IMR-90 (cell line): ENCODE measurements at regions not wholly inside any gene's neighbourhood (a gene's known extent, or its start where the extent isn't known, plus 50 kb on each side); places are given as distances from the start of the nearest gene placed in this dataset.

ENCODE experiments used
- ATAC-seq: fragments of 200-7000 bp; cut with Tn5 transposase; 2 replicates; pipeline ENCODE4 v1.9.1; 2020; ENCODE audit warnings: low read depth, mild to moderate bottlenecking, moderate library complexity
- BruUV-seq: library from RNA; stranded (reverse); fragments of 400-500 nt; replicated peaks from 2 replicates; lab custom pipeline; 2021; lab: Mats Ljungman, UMichigan
- CTCF ChIA-PET: fragments of 300-600 bp; formaldehyde crosslinking; extraction: SDS; loops from one replicate; lab custom pipeline; 2021; ENCODE audit warnings: antibody characterized with exemption; lab: Yijun Ruan, JAX
- POLR2A ChIA-PET: fragments of 300-600 bp; sonication (Branson Sonifier 250); formaldehyde crosslinking; loops from one replicate; lab custom pipeline; 2022; ENCODE audit warnings: antibody characterized with exemption; ENCODE audit not compliant: unreplicated experiment; lab: Charles Lee
- DNase-seq: peaks from one replicate; pipeline ENCODE4 v3.0.0; 2013
- H2AFZ ChIP-seq: replicated peaks from 2 replicates; pipeline ENCODE3; 2013; ENCODE audit warnings: low read length, mild to moderate bottlenecking; ENCODE audit not compliant: poor library complexity
- H2AK5ac ChIP-seq: 2 replicates; pipeline ENCODE4 v1.6.1; 2013; ENCODE audit warnings: low read depth, low read length, inconsistent platforms
- H2AK9ac ChIP-seq: replicated peaks from 2 replicates; pipeline ENCODE3; 2013; ENCODE audit warnings: mild to moderate bottlenecking, low read depth, low read length, moderate library complexity; ENCODE audit not compliant: poor library complexity
- H2BK120ac ChIP-seq: 2 replicates; pipeline ENCODE4 v1.6.1; 2013; ENCODE audit warnings: low read depth, low read length, inconsistent platforms
- H2BK15ac ChIP-seq: 3 replicates; pipeline ENCODE4 v1.6.1; 2013; ENCODE audit warnings: low read depth, low read length, inconsistent platforms
- H2BK20ac ChIP-seq: 2 replicates; pipeline ENCODE4 v1.6.1; 2013; ENCODE audit warnings: low read depth, mild to moderate bottlenecking, inconsistent platforms, low read length, moderate library complexity
- H2BK5ac ChIP-seq: 2 replicates; pipeline ENCODE4 v1.6.1; 2013; ENCODE audit warnings: mild to moderate bottlenecking, low read depth, low read length, inconsistent platforms; ENCODE audit not compliant: poor library complexity, severe bottlenecking
- H3K14ac ChIP-seq: replicated peaks from 2 replicates; pipeline ENCODE4 v1.6.1; 2013; ENCODE audit warnings: low read depth, low read length, inconsistent platforms
- H3K18ac ChIP-seq: 2 replicates; pipeline ENCODE4 v1.6.1; 2013; ENCODE audit warnings: low read depth, low read length, control low read depth
- H3K23ac ChIP-seq: 2 replicates; pipeline ENCODE4 v1.6.1; 2013; ENCODE audit warnings: low read depth, low read length, inconsistent platforms
- H3K27ac ChIP-seq: 2 replicates; pipeline ENCODE4 v1.5.1; 2013; ENCODE audit warnings: mild to moderate bottlenecking, control low read depth, low read length; ENCODE audit not compliant: insufficient read depth
- H3K27me3 ChIP-seq: 2 replicates; pipeline ENCODE4 v1.6.1; 2013; ENCODE audit warnings: low read length; ENCODE audit not compliant: control insufficient read depth, insufficient read depth
- H3K36me3 ChIP-seq: 2 replicates; pipeline ENCODE4 v1.6.1; 2013; ENCODE audit warnings: low read length, mixed read lengths; ENCODE audit not compliant: control insufficient read depth, insufficient read depth
- H3K4ac ChIP-seq: 2 replicates; pipeline ENCODE4 v1.6.1; 2013; ENCODE audit warnings: low read depth, low read length, inconsistent platforms
- H3K4me1 ChIP-seq: 2 replicates; pipeline ENCODE4 v1.6.1; 2013; ENCODE audit warnings: low read length, mixed read lengths; ENCODE audit not compliant: control insufficient read depth, insufficient read depth
- H3K4me2 ChIP-seq: 2 replicates; pipeline ENCODE4 v1.6.1; 2013; ENCODE audit warnings: low read depth, mild to moderate bottlenecking, control low read depth, low read length, moderate library complexity
- H3K4me3 ChIP-seq: 2 replicates; pipeline ENCODE4 v1.5.1; 2013; ENCODE audit warnings: low read depth, mild to moderate bottlenecking, control low read depth, low read length, moderate library complexity; ENCODE audit not compliant: insufficient read depth
- H3K56ac ChIP-seq: 2 replicates; pipeline ENCODE4 v1.6.1; 2013; ENCODE audit warnings: low read length, inconsistent platforms; ENCODE audit not compliant: insufficient read depth; ENCODE audit errors: extremely low read depth
- H3K79me1 ChIP-seq, 2 experiments: 2 replicates each; pipeline ENCODE4 v1.6.1; 2013; ENCODE audit warnings: low read length in 2 of 2, inconsistent platforms in 1 of 2, low read depth in 1 of 2
- H3K9ac ChIP-seq: 2 replicates; pipeline ENCODE4 v1.6.1; 2013; ENCODE audit warnings: low read depth, low read length, control low read depth
- H3K9me1 ChIP-seq: 2 replicates; pipeline ENCODE4 v1.6.1; 2013; ENCODE audit warnings: low read length, inconsistent platforms; ENCODE audit not compliant: insufficient read depth
- H3K9me3 ChIP-seq: 2 replicates; pipeline ENCODE4 v1.6.1; 2013; ENCODE audit warnings: low read length; ENCODE audit not compliant: control insufficient read depth, insufficient read depth
- H4K20me1 ChIP-seq: 2 replicates; pipeline ENCODE4 v1.6.1; 2013; ENCODE audit warnings: low read length, inconsistent platforms; ENCODE audit not compliant: insufficient read depth
- H4K5ac ChIP-seq: 2 replicates; pipeline ENCODE4 v1.6.1; 2013; ENCODE audit warnings: mild to moderate bottlenecking, low read depth, low read length, control low read depth
- H4K8ac ChIP-seq, 2 experiments: 2 replicates each; pipeline ENCODE4 v1.6.1; 2013; ENCODE audit warnings: low read depth in 2 of 2, low read length in 2 of 2, control low read depth in 1 of 2, inconsistent platforms in 1 of 2
- H4K91ac ChIP-seq: 2 replicates; pipeline ENCODE4 v1.6.1; 2013; ENCODE audit warnings: low read depth, low read length, inconsistent platforms; ENCODE audit not compliant: insufficient read depth
- BHLHE40 ChIP-seq: fragments of 150-350 bp; IDR thresholded peaks from 2 replicates; pipeline ENCODE4 v1.6.1; 2016; ENCODE audit warnings: mild to moderate bottlenecking, low read depth, low read length
- CEBPB ChIP-seq: IDR thresholded peaks from 2 replicates; pipeline ENCODE4 v1.6.1; 2012; ENCODE audit warnings: low read depth, low read length, improper control_type of control experiment
- CHD1 ChIP-seq: IDR thresholded peaks from 2 replicates; pipeline ENCODE4 v1.6.1; 2012; ENCODE audit warnings: low read depth, low read length, improper control_type of control experiment
- FOS ChIP-seq: fragments of 150-350 bp; IDR thresholded peaks from 2 replicates; pipeline ENCODE4 v1.6.1; 2016; ENCODE audit warnings: low read depth, low read length
- MAFK ChIP-seq: IDR thresholded peaks from 2 replicates; pipeline ENCODE4 v1.6.1; 2012; ENCODE audit warnings: low read depth, low read length, improper control_type of control experiment
- MAZ ChIP-seq: IDR thresholded peaks from 2 replicates; pipeline ENCODE4 v1.6.1; 2012; ENCODE audit warnings: low read depth, mild to moderate bottlenecking, low read length, improper control_type of control experiment, moderate library complexity, borderline replicate concordance
- MXI1 ChIP-seq: IDR thresholded peaks from 2 replicates; pipeline ENCODE4 v1.6.1; 2012; ENCODE audit warnings: low read depth, mild to moderate bottlenecking, low read length, moderate library complexity, borderline replicate concordance
- NFE2L2 ChIP-seq: fragments of 150-350 bp; IDR thresholded peaks from 2 replicates; pipeline ENCODE4 v1.6.1; 2016; ENCODE audit warnings: low read depth, mild to moderate bottlenecking, low read length
- POLR2A ChIP-seq: IDR thresholded peaks from 2 replicates; pipeline ENCODE4 v1.6.1; 2012; ENCODE audit warnings: mild to moderate bottlenecking, low read depth, low read length
- RAD21 ChIP-seq: IDR thresholded peaks from 2 replicates; pipeline ENCODE4 v1.6.1; 2012; ENCODE audit warnings: low read length, improper control_type of control experiment
- RCOR1 ChIP-seq: IDR thresholded peaks from 2 replicates; pipeline ENCODE4 v1.6.1; 2012; ENCODE audit warnings: mild to moderate bottlenecking, low read length, improper control_type of control experiment; ENCODE audit not compliant: insufficient replicate concordance
- RFX5 ChIP-seq: IDR thresholded peaks from 2 replicates; pipeline ENCODE4 v1.8.0; 2012; ENCODE audit warnings: low read depth, mild to moderate bottlenecking, low read length, moderate library complexity
- SMC3 ChIP-seq: fragments of 150-350 bp; IDR thresholded peaks from 2 replicates; pipeline ENCODE4 v1.6.1; 2016; ENCODE audit warnings: low read depth, mild to moderate bottlenecking, antibody characterized with exemption, low read length, moderate library complexity
- USF2 ChIP-seq: fragments of 150-350 bp; IDR thresholded peaks from 2 replicates; pipeline ENCODE4 v1.6.1; 2017; ENCODE audit warnings: mild to moderate bottlenecking, antibody characterized with exemption, low read length, low read depth
- WGBS, 2 experiments: methylation state at CpG; one replicate each; pipeline versions ENCODE4 v1.1.5 to v1.1.7; 2013; ENCODE audit warnings: missing lambda C conversion rate in 2 of 2; ENCODE audit not compliant: insufficient read length in 1 of 2; ENCODE audit errors: extremely low coverage in 2 of 2; 5-methylcytosine and 5-hydroxymethylcytosine counted together
- dilution Hi-C: fragments of 300-500 bp; cut with HindIII; formaldehyde crosslinking; loops from one replicate; pipeline ENCODE4 v1.14.3; 2018; ENCODE audit warnings: low sequenced_read_pairs; ENCODE audit not compliant: unreplicated experiment
- in situ Hi-C: fragments of 300-500 bp; cut with MboI; formaldehyde crosslinking; loops from 3 replicates; pipeline ENCODE4 v1.14.3; 2019; ENCODE audit warnings: low sequenced_read_pairs, inconsistent platforms, mixed read lengths
- intact Hi-C: fragments of 100-400 bp; cut with micrococcal nuclease; formaldehyde crosslinking; loops from 2 replicates; pipeline ENCODE4 v1.10.0; 2022
- TF ChIP-seq, protein P1 (sequence below): fragments of 150-350 bp; IDR thresholded peaks from 2 replicates; pipeline ENCODE4 v1.6.1; 2016; ENCODE audit warnings: low read depth, mild to moderate bottlenecking, low read length, moderate library complexity, borderline replicate concordance
- TF ChIP-seq, protein P2 (sequence below): conservative IDR thresholded peaks from 2 replicates; pipeline ENCODE4 v1.5.1; 2012; ENCODE audit warnings: mild to moderate bottlenecking, low read depth, low read length, improper control_type of control experiment

DNA sequence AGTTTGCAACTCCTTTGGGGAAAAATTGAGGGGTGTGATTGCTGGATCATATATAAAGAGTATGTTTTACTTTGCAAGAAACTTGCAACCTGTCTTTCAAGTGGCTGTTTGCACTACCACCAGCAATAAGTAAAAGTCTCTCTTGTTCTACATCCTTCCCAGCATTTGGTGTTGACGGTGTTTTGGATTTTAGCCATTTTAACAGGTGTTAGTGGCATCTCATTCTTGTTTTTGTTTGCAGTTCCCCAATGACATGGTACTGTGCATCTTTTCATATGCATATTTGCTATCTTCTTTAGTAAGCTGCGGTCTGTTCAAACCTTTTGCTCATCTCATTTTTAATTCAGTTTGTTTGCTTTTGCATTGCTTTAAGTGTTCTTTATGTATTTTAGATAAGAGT is 535.5 kb downstream of the LRRIQ3 start:
- ChIA-PET POLR2A (no interaction called here), CTCF (no interaction called here)
- H2AK9ac ChIP-seq: no peak overlapping the region
- no peak overlapping the region for H3K56ac ChIP-seq
- H4K91ac ChIP-seq: no peak overlapping the region
- no peak overlapping the region for H3K9ac ChIP-seq
- WGBS, 2 experiments: no CpG with 5 or more reads among the region's 2 CpGs
- H2BK5ac ChIP-seq: no peak overlapping the region
- H3K4me1 ChIP-seq: no peaks in the 10 kb centered on the region
- no peak overlapping the region for H3K23ac ChIP-seq
- H3K9me1 ChIP-seq: no peaks in the 10 kb centered on the region
- no peaks in the 10 kb centered on the region for H3K27me3 ChIP-seq
- no peak overlapping the region for H3K4ac ChIP-seq
- peaks cover 2% of the 10 kb centered on the region; the same call in 1 of the 2 replicates for H3K9me3 ChIP-seq
- no peak overlapping the region for H4K5ac ChIP-seq
- no peak overlapping the region for H4K8ac ChIP-seq
- DNase-seq (no peak), ATAC-seq (no peak)
- no peak overlapping the region for H3K14ac ChIP-seq
- H2BK15ac ChIP-seq: no peak overlapping the region
- TF ChIP-seq BHLHE40 (no peak), RAD21 (no peak), MAZ (no peak), POLR2A (no peak), CEBPB (no peak), FOS (no peak), CHD1 (no peak), RCOR1 (no peak), RFX5 (no peak), USF2 (no peak), MXI1 (no peak), SMC3 (no peak), MAFK (no peak), NFE2L2 (no peak)
- TF ChIP-seq, protein P1, sequence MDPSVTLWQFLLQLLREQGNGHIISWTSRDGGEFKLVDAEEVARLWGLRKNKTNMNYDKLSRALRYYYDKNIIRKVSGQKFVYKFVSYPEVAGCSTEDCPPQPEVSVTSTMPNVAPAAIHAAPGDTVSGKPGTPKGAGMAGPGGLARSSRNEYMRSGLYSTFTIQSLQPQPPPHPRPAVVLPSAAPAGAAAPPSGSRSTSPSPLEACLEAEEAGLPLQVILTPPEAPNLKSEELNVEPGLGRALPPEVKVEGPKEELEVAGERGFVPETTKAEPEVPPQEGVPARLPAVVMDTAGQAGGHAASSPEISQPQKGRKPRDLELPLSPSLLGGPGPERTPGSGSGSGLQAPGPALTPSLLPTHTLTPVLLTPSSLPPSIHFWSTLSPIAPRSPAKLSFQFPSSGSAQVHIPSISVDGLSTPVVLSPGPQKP: no peak
- TF ChIP-seq, protein P2, sequence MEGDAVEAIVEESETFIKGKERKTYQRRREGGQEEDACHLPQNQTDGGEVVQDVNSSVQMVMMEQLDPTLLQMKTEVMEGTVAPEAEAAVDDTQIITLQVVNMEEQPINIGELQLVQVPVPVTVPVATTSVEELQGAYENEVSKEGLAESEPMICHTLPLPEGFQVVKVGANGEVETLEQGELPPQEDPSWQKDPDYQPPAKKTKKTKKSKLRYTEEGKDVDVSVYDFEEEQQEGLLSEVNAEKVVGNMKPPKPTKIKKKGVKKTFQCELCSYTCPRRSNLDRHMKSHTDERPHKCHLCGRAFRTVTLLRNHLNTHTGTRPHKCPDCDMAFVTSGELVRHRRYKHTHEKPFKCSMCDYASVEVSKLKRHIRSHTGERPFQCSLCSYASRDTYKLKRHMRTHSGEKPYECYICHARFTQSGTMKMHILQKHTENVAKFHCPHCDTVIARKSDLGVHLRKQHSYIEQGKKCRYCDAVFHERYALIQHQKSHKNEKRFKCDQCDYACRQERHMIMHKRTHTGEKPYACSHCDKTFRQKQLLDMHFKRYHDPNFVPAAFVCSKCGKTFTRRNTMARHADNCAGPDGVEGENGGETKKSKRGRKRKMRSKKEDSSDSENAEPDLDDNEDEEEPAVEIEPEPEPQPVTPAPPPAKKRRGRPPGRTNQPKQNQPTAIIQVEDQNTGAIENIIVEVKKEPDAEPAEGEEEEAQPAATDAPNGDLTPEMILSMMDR: no peak
- no peak overlapping the region for H3K18ac ChIP-seq
- dilution Hi-C loops: no loop called here
- no TSS peak for BruUV-seq
- no peak overlapping the region for H2BK120ac ChIP-seq
- intact Hi-C loops: no loop called here
- no peak overlapping the region for H2AK5ac ChIP-seq
- no peak overlapping the region for H2AFZ ChIP-seq
- H3K79me1 ChIP-seq: no peaks in the 10 kb centered on the region
- no peak overlapping the region for H3K4me3 ChIP-seq
- no peak overlapping the region for H3K4me2 ChIP-seq
- H4K20me1 ChIP-seq: no peaks in the 10 kb centered on the region
- H3K36me3 ChIP-seq: no peaks in the 10 kb centered on the region
- no peak overlapping the region for H3K27ac ChIP-seq
- in situ Hi-C loops: no loop called here
- H2BK20ac ChIP-seq: no peak overlapping the region
